ENCODE measurements at regions not wholly inside any gene's neighbourhood (a gene's known extent, or its start where the extent isn't known, plus 50 kb on each side); places are given as distances from the start of the nearest gene placed in this dataset.

DNA sequence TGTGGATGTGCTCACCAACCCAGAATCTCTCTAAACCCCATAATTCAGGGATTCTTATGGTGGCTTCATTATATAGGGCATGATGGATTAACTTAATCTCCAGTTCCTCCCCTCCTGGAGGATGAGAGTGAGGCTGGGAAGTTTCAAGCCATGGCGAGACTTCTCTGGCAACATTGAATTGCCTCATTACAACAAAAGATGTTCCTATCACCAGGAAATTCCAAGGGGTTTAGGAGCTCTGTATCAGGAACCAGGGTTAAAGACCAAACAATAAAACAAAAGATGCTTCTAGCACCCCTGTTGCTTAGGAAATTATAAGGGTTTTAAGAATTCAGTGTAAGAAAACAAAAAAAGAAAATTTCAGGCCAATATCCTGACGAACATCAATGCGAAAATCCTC is 100.1 kb downstream of the NAB1 start:
- TF ChIP-seq, protein P1, sequence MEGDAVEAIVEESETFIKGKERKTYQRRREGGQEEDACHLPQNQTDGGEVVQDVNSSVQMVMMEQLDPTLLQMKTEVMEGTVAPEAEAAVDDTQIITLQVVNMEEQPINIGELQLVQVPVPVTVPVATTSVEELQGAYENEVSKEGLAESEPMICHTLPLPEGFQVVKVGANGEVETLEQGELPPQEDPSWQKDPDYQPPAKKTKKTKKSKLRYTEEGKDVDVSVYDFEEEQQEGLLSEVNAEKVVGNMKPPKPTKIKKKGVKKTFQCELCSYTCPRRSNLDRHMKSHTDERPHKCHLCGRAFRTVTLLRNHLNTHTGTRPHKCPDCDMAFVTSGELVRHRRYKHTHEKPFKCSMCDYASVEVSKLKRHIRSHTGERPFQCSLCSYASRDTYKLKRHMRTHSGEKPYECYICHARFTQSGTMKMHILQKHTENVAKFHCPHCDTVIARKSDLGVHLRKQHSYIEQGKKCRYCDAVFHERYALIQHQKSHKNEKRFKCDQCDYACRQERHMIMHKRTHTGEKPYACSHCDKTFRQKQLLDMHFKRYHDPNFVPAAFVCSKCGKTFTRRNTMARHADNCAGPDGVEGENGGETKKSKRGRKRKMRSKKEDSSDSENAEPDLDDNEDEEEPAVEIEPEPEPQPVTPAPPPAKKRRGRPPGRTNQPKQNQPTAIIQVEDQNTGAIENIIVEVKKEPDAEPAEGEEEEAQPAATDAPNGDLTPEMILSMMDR (conservative IDR thresholded peaks at IDR 0.05; ENCODE audit: low read depth, low read length): no peak
- TF ChIP-seq EZH2 (IDR thresholded peaks at IDR 0.05; ENCODE audit: low read length, unreplicated experiment): no peak
- TF ChIP-seq EZH2phosphoT487 (IDR thresholded peaks at IDR 0.05; ENCODE audit: borderline replicate concordance, low read length): no peak
